HEK293T (cell line): ENCODE measurements at regions not wholly inside any gene's neighbourhood (a gene's known extent, or its start where the extent isn't known, plus 50 kb on each side); places are given as distances from the start of the nearest gene placed in this dataset.

Experiments used
- CTCF ChIA-PET: fragments of 350-600 bp; formaldehyde crosslinking; extraction: SDS; loops from one replicate; lab custom pipeline; 2021; ENCODE audit warnings: antibody characterized with exemption, inconsistent platforms; lab: Yijun Ruan, JAX
- POLR2A ChIA-PET: fragments of 350-600 bp; formaldehyde crosslinking; extraction: SDS; loops from one replicate; lab custom pipeline; 2020; ENCODE audit warnings: antibody characterized with exemption, inconsistent platforms; lab: Yijun Ruan, JAX
- DNase-seq: peaks from one replicate; pipeline ENCODE4 v3.0.0; 2012; ENCODE audit warnings: mixed read lengths; ENCODE audit errors: extremely low spot score
- ARNT ChIP-seq: fragments of 450-650 bp; IDR thresholded peaks from 2 replicates; pipeline ENCODE4 v1.6.1; 2017; ENCODE audit warnings: mild to moderate bottlenecking
- BHLHE40 ChIP-seq: fragments of 450-650 bp; IDR thresholded peaks from 2 replicates; pipeline ENCODE4 v1.6.1; 2016; ENCODE audit warnings: mild to moderate bottlenecking, moderate library complexity, borderline replicate concordance
- CTBP1 ChIP-seq: fragments of 450-650 bp; IDR thresholded peaks from 2 replicates; pipeline ENCODE4 v1.6.1; 2016; ENCODE audit warnings: borderline replicate concordance
- ELF4 ChIP-seq: fragments of 450-650 bp; IDR thresholded peaks from 2 replicates; pipeline ENCODE4 v1.6.1; 2017; ENCODE audit warnings: antibody characterized with exemption
- FOXA1 ChIP-seq: fragments of 450-650 bp; IDR thresholded peaks from 2 replicates; pipeline ENCODE4 v1.6.1; 2016; ENCODE audit warnings: mild to moderate bottlenecking
- FOXK2 ChIP-seq: fragments of 450-650 bp; IDR thresholded peaks from 2 replicates; pipeline ENCODE4 v1.6.1; 2016; ENCODE audit warnings: mild to moderate bottlenecking
- FOXM1 ChIP-seq: fragments of 450-650 bp; IDR thresholded peaks from 2 replicates; pipeline ENCODE4 v1.6.1; 2017; ENCODE audit warnings: mild to moderate bottlenecking, borderline replicate concordance
- HDGF ChIP-seq: fragments of 450-650 bp; IDR thresholded peaks from 2 replicates; pipeline ENCODE4 v1.6.1; 2017; ENCODE audit warnings: antibody characterized with exemption, borderline replicate concordance
- L3MBTL2 ChIP-seq: fragments of 450-650 bp; conservative IDR thresholded peaks from 2 replicates; pipeline ENCODE4 v1.6.1; 2016; ENCODE audit warnings: mild to moderate bottlenecking
- LEF1 ChIP-seq: fragments of 450-650 bp; IDR thresholded peaks from 2 replicates; pipeline ENCODE4 v1.6.1; 2017; ENCODE audit warnings: mild to moderate bottlenecking, borderline replicate concordance
- NFRKB ChIP-seq: fragments of 450-650 bp; IDR thresholded peaks from 2 replicates; pipeline ENCODE4 v1.6.1; 2016; ENCODE audit warnings: mild to moderate bottlenecking, moderate library complexity
- SP1 ChIP-seq: fragments of 450-650 bp; IDR thresholded peaks from 2 replicates; pipeline ENCODE4 v1.6.1; 2017
- SUZ12 ChIP-seq: fragments of 450-650 bp; IDR thresholded peaks from 2 replicates; pipeline ENCODE4 v1.6.1; 2016; ENCODE audit warnings: mild to moderate bottlenecking
- TARDBP ChIP-seq: fragments of 450-650 bp; IDR thresholded peaks from 2 replicates; pipeline ENCODE4 v1.6.1; 2016
- ZNF384 ChIP-seq: fragments of 450-650 bp; IDR thresholded peaks from 2 replicates; pipeline ENCODE4 v1.6.1; 2016
- TF ChIP-seq, protein P1 (sequence below): fragments of 450-650 bp; IDR thresholded peaks from 2 replicates; pipeline ENCODE4 v1.6.1; 2016

DNA sequence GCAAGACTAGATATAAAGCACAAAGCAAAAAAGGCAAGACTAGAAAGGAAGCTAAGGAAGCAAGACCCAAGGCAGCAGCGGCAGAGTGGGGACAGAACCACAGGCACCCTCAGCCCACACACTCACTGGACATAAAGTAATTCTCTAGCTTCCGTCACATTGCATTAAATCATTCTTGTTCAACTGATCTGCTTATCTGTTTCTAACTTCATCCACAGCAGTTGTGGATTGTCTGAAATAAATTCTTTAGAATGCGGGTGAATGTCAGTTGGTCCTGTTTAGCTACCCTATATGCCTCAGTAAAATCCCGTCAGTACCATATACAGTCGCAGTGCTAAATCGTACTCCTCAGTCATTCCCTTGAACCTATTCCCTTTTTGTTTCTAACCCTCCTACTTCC, 183.2 kb upstream of the SLC39A10 start:
- ChIA-PET POLR2A (no interaction called here), CTCF (no interaction called here)
- TF ChIP-seq CTBP1 = no peak
- no peak for TF ChIP-seq FOXA1
- TF ChIP-seq SP1 = no peak
- no peak for TF ChIP-seq HDGF
- TF ChIP-seq LEF1 = no peak
- no peak for TF ChIP-seq NFRKB
- TF ChIP-seq L3MBTL2 = no peak
- TF ChIP-seq FOXK2 = no peak
- TF ChIP-seq BHLHE40 = no peak
- TF ChIP-seq, protein P1, sequence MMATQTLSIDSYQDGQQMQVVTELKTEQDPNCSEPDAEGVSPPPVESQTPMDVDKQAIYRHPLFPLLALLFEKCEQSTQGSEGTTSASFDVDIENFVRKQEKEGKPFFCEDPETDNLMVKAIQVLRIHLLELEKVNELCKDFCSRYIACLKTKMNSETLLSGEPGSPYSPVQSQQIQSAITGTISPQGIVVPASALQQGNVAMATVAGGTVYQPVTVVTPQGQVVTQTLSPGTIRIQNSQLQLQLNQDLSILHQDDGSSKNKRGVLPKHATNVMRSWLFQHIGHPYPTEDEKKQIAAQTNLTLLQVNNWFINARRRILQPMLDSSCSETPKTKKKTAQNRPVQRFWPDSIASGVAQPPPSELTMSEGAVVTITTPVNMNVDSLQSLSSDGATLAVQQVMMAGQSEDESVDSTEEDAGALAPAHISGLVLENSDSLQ = no peak
- no peak for TF ChIP-seq FOXM1
- no peak for TF ChIP-seq ARNT
- no peak for TF ChIP-seq TARDBP
- DNase-seq = no peak

DNA sequence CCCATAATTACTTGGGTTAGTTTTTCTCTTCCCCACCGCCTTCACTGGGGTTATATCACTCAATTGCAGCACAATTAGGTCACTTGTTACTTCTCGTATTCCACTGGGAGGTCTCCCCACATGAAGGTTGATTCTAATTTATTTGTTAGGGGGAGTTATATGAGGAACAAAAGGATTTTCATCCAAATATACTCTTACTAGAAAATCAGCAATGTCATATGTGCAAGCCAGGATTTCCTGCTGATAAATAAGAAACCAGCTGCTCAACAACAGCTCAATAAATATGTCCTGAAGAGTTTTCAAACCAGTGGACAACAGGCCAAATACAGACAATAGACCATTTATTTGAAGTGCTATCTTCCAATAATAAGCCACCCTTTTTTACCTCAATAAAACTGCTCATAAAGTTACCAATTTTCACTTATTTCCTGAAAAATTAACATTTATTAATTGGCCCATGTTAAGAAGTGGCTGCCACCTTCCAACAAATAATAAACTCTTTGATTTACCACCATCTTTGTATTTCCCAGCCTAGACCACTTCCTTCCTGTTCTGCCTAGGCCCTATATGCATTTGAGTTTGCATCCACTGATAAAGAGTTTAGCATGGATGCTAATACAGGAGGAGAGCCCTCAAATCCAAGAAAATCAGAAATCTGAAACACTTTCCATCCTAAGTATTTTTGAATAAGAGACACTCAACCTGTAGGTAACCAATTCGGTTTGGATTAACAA, 184.4 kb upstream of the SLC39A10 start:
- TF ChIP-seq FOXM1 = no peak
- DNase-seq = no peak
- CTCF ChIA-PET = no interaction called here
- POLR2A ChIA-PET = no interaction called here

DNA sequence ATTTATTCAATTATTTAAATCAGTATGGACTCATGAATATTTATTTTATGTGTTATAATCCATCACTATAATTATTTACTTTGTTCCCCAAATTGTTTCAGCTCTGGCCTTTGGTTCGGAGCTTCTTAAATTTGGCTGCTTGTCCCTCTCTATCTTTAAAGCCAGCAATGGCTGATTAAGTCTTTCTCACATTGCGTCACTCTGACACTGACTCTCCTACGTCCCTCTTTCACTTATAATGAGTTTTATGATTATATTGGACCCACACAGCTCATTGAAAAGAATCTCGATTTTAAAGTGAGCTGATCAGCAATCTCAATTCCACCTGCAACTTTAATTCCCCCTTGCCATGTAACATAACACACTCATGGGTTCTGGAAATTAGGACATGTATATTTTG, 185.2 kb upstream of the SLC39A10 start:
- ChIA-PET CTCF (no interaction called here), POLR2A (no interaction called here)
- DNase-seq = no peak
- TF ChIP-seq CTBP1 (no peak), FOXM1 (no peak), ZNF384 (no peak), ELF4 (no peak), HDGF (no peak)

DNA sequence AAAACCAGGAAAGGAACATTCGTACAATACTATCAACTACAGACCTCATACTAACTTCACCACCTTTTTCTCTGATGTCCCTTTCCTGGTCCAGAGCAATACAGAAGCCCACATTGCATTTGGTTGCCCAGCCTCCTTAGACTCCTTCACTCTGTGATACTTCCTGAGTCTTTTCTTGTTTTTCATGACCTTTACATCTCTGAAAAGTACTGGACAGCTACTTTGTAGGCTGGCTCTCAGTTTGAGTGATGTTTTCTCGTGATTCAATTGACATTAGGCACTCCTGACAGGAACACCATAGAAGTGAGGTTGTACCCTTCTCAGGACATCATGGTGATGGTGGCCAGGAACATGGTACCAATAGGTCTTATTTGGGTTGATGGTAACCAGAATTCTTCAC, 185.9 kb upstream of the SLC39A10 start:
- no peak for DNase-seq
- POLR2A ChIA-PET = no interaction called here
- CTCF ChIA-PET = no interaction called here
- TF ChIP-seq FOXK2 = no peak
- TF ChIP-seq FOXM1 = no peak
- TF ChIP-seq CTBP1 = no peak
- no peak for TF ChIP-seq SUZ12
- TF ChIP-seq TARDBP = no peak
- no peak for TF ChIP-seq ZNF384

DNA sequence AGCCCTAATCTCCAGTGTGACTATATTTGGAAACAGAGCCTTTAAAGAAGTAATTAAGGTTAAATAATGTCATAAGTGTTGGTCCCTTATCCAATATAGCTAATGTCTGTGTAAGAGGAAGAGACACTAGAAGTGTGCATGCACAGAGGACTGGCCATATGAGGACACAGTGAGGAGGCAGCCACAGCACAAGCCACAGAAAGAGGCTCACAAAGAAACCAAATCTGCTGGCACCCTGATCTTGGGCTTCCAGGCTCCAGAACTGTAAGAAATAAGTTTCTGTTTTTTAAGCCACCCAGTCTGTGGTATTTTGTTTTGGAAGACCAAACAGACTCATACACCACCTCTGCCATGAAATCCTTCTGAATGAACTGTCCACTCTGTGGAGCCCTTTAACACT, 186.4 kb upstream of the SLC39A10 start:
- ChIA-PET POLR2A (no interaction called here), CTCF (no interaction called here)
- DNase-seq = no peak
- TF ChIP-seq CTBP1 (no peak), BHLHE40 (no peak), L3MBTL2 (no peak), ZNF384 (no peak), NFRKB (no peak), SUZ12 (no peak), HDGF (no peak), SP1 (no peak), FOXA1 (no peak), FOXM1 (no peak), FOXK2 (no peak), ARNT (no peak), TARDBP (no peak), LEF1 (no peak), ELF4 (no peak)
- TF ChIP-seq, protein P1 = no peak

DNA sequence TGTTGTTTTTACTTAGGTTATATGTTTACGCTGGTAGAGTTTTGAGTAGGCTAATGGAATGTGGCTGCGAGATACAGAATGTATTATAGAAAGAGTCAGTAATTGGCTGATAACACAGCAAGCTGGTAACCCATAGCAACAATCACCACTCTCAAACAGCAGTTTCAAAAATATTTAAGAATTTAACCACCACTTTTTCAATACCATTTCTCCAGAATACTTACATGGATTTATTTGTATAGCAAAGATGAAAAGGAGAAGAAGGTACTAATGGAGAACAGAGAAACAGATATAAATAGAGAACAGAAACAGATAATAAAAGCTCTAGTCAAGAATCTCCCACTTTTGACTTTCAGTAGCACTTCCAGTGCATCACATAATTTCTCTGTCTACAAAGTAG, 188.3 kb upstream of the SLC39A10 start:
- DNase-seq = no peak

More for the DNA sequence above, 188.3 kb upstream of the SLC39A10 start:
- ChIA-PET CTCF (no interaction called here), POLR2A (no interaction called here)
- TF ChIP-seq ELF4 = no peak
- TF ChIP-seq LEF1 = no peak
- TF ChIP-seq SP1 = no peak
- no peak for TF ChIP-seq ZNF384
- no peak for TF ChIP-seq L3MBTL2
- TF ChIP-seq TARDBP = no peak
- TF ChIP-seq, protein P1 = no peak
- TF ChIP-seq FOXM1 = no peak
- no peak for TF ChIP-seq ARNT
- TF ChIP-seq CTBP1 = no peak
- TF ChIP-seq SUZ12 = no peak
- no peak for TF ChIP-seq FOXK2
